ENCODE measurements at regions not wholly inside any gene's neighbourhood (a gene's known extent, or its start where the extent isn't known, plus 50 kb on each side); places are given as distances from the start of the nearest gene placed in this dataset.
"Not testable (repeated sequence)": the region's sequence is repeated elsewhere in the genome, so short reads cannot be mapped to it uniquely, and the experiment has no call there.

- H3K36me3 ChIP-seq (ENCODE audit: control insufficient read depth in 2 of 3, insufficient read depth in 3 of 3, low read length in 3 of 3), result no peaks in the 10 kb centered on the region
- H3K27me3 ChIP-seq (ENCODE audit: control insufficient read depth in 2 of 2, insufficient read depth in 2 of 2, low read length in 2 of 2), result no peaks in the 10 kb centered on the region
- DNase-seq (no peak), ATAC-seq (no peak)
- Mint-ChIP-seq H3K4me1 (no peaks in the 10 kb centered on the region), H3K9me3 (peaks cover 0 to 3% (median 0%) of the 10 kb centered on the region in 11 donors), H3K36me3 (no peaks in the 10 kb centered on the region), H3K27me3 (no peaks in the 10 kb centered on the region), H3K4me3 (no peak overlapping the region), H3K27ac (no peak overlapping the region)
- H3K4me1 ChIP-seq (ENCODE audit: control insufficient read depth in 2 of 2, insufficient read depth in 2 of 2, low read length in 2 of 2), result no peaks in the 10 kb centered on the region
- H3K4me3 ChIP-seq (ENCODE audit: low read length), result no peak overlapping the region
- ChIA-PET POLR2A (no interaction called here), CTCF (interaction anchor here (0.7 kb wide), 1 partner anchor 44 kb away, joined by 3 read pairs; no protein-coding TSS in a partner anchor)
- H3K9me3 ChIP-seq (ENCODE audit: control insufficient read depth in 2 of 3, low read length in 3 of 3), result no peaks in the 10 kb centered on the region
- intact Hi-C loops (cut with micrococcal nuclease), result no loop called here
- H3K27ac ChIP-seq (ENCODE audit: low read depth, low read length), result no peak overlapping the region
Measured at GRCh38 chr13:44797685-44798084, 191.6 kb downstream of the NUFIP1 start.

GRCh38 chr13:44796597-44797490 lies 192.4 kb downstream of the NUFIP1 start:
- H3K9me3 ChIP-seq (ENCODE audit: control insufficient read depth in 2 of 3, low read length in 3 of 3), result no peaks in the 10 kb centered on the region
- Mint-ChIP-seq H3K27ac (no peak overlapping the region), H3K27me3 (no peaks in the 10 kb centered on the region), H3K9me3 (peaks cover 0 to 3% (median 0%) of the 10 kb centered on the region in 11 donors), H3K36me3 (no peaks in the 10 kb centered on the region), H3K4me1 (no peaks in the 10 kb centered on the region), H3K4me3 (no peak overlapping the region)
- no peak overlapping the region for H3K27ac ChIP-seq (ENCODE audit: low read depth, low read length)
- H3K27me3 ChIP-seq (ENCODE audit: control insufficient read depth in 2 of 2, insufficient read depth in 2 of 2, low read length in 2 of 2), result no peaks in the 10 kb centered on the region
- H3K36me3 ChIP-seq (ENCODE audit: control insufficient read depth in 2 of 3, insufficient read depth in 3 of 3, low read length in 3 of 3), result no peaks in the 10 kb centered on the region
- ChIA-PET CTCF (interaction anchor here (0.7 kb wide), 1 partner anchor 45 kb away, joined by 3 read pairs; no protein-coding TSS in a partner anchor), POLR2A (no interaction called here)
- ATAC-seq (no peak), DNase-seq (no peak)
- intact Hi-C loops (cut with micrococcal nuclease), result no loop called here
- no peaks in the 10 kb centered on the region for H3K4me1 ChIP-seq (ENCODE audit: control insufficient read depth in 2 of 2, insufficient read depth in 2 of 2, low read length in 2 of 2)
- no peak overlapping the region for H3K4me3 ChIP-seq (ENCODE audit: low read length)

GRCh38 chr13:44796039-44796438 lies 193.2 kb downstream of the NUFIP1 start:
- H3K27ac ChIP-seq (ENCODE audit: low read depth, low read length); H3K36me3 Mint-ChIP-seq; DNase-seq; H3K9me3 ChIP-seq (ENCODE audit: control insufficient read depth in 2 of 3, low read length in 3 of 3); H3K27ac Mint-ChIP-seq; H3K9me3 Mint-ChIP-seq; intact Hi-C loops (cut with micrococcal nuclease); H3K27me3 Mint-ChIP-seq; H3K4me3 ChIP-seq (ENCODE audit: low read length); POLR2A ChIA-PET; H3K4me1 Mint-ChIP-seq; H3K4me1 ChIP-seq (ENCODE audit: control insufficient read depth in 2 of 2, insufficient read depth in 2 of 2, low read length in 2 of 2); H3K4me3 Mint-ChIP-seq; H3K36me3 ChIP-seq (ENCODE audit: control insufficient read depth in 2 of 3, insufficient read depth in 3 of 3, low read length in 3 of 3); H3K27me3 ChIP-seq (ENCODE audit: control insufficient read depth in 2 of 2, insufficient read depth in 2 of 2, low read length in 2 of 2); ATAC-seq; CTCF ChIA-PET: not testable (repeated sequence)

DNA sequence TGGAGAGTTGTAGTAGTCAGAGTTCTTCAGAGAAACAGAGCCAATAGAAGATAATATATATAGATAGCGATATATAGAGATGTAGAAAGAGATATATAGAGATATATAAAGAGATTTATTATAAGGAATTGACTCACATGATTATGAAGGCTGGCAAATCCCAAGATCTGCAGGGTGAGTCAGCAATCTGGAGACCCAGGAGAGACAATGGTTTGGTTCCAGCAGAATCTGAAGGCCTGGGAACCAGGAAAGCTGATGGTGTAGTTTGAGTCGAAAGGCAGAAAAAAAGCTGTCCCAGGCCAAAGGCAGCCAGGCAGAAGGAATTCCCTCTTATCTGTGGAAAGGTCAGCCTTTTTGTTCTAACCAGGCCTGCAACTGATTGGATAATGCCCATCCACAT lies 194.1 kb downstream of the NUFIP1 start:
- no peak overlapping the region for H3K4me3 Mint-ChIP-seq
- H3K27ac ChIP-seq (ENCODE audit: low read depth, low read length), result no peak overlapping the region
- DNase-seq (no peak), ATAC-seq (no peak)
- H3K4me1 Mint-ChIP-seq, result no peaks in the 10 kb centered on the region
- no peaks in the 10 kb centered on the region for H3K9me3 ChIP-seq (ENCODE audit: control insufficient read depth in 2 of 3, low read length in 3 of 3)
- H3K36me3 ChIP-seq (ENCODE audit: control insufficient read depth in 2 of 3, insufficient read depth in 3 of 3, low read length in 3 of 3), result no peaks in the 10 kb centered on the region
- H3K27me3 ChIP-seq (ENCODE audit: control insufficient read depth in 2 of 2, insufficient read depth in 2 of 2, low read length in 2 of 2), result no peaks in the 10 kb centered on the region
- H3K27ac Mint-ChIP-seq, result peak overlapping the region in 1 of 9 donors; percentile 51
- H3K27me3 Mint-ChIP-seq, result peaks cover 0 to 2% (median 0%) of the 10 kb centered on the region in 5 donors
- no peaks in the 10 kb centered on the region for H3K4me1 ChIP-seq (ENCODE audit: control insufficient read depth in 2 of 2, insufficient read depth in 2 of 2, low read length in 2 of 2)
- no peaks in the 10 kb centered on the region for H3K36me3 Mint-ChIP-seq
- H3K4me3 ChIP-seq (ENCODE audit: low read length), result no peak overlapping the region
- intact Hi-C loops (cut with micrococcal nuclease), result no loop called here
- POLR2A ChIA-PET, result no interaction called here
- peaks cover 0 to 3% (median 0%) of the 10 kb centered on the region in 11 donors for H3K9me3 Mint-ChIP-seq
- CTCF ChIA-PET, result no interaction called here

DNA sequence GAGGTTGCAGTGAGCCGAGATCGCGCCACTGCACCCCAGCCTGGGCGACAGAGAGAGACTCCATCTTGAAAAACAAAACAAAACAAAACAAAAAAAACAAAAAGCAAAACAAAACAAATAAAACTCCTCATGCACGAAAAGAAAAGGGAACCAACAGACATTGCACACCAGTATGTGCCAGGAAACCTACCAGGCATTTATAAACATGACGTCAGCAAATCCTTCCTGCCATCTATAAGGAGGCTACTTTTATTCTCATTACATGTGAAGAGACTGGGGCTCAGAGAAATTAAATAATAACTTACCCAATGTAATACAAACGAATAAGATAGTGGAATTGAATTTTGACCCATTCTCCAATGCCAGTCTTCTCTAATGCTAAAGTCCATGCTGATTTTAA lies 197.2 kb downstream of the NUFIP1 start:
- CTCF ChIA-PET, result no interaction called here
- no peak for DNase-seq
- Histone ChIP-seq H3K4me1 (ENCODE audit: control insufficient read depth in 2 of 2, insufficient read depth in 2 of 2, low read length in 2 of 2) (no peaks in the 10 kb centered on the region), H3K36me3 (ENCODE audit: control insufficient read depth in 2 of 3, insufficient read depth in 3 of 3, low read length in 3 of 3) (no peaks in the 10 kb centered on the region), H3K27me3 (ENCODE audit: control insufficient read depth in 2 of 2, insufficient read depth in 2 of 2, low read length in 2 of 2) (no peaks in the 10 kb centered on the region), H3K27ac (ENCODE audit: low read depth, low read length) (no peak overlapping the region), H3K9me3 (ENCODE audit: control insufficient read depth in 2 of 3, low read length in 3 of 3) (no peaks in the 10 kb centered on the region), H3K4me3 (ENCODE audit: low read length) (no peak overlapping the region)
- Mint-ChIP-seq H3K4me1 (no peaks in the 10 kb centered on the region), H3K4me3 (no peak overlapping the region), H3K36me3 (no peaks in the 10 kb centered on the region), H3K9me3 (peaks cover 0 to 3% (median 0%) of the 10 kb centered on the region in 11 donors), H3K27ac (no peak overlapping the region), H3K27me3 (peaks cover 0 to 2% (median 0%) of the 10 kb centered on the region in 5 donors)
- no peak for ATAC-seq
- POLR2A ChIA-PET, result no interaction called here
- intact Hi-C loops (cut with micrococcal nuclease), result no loop called here

DNA sequence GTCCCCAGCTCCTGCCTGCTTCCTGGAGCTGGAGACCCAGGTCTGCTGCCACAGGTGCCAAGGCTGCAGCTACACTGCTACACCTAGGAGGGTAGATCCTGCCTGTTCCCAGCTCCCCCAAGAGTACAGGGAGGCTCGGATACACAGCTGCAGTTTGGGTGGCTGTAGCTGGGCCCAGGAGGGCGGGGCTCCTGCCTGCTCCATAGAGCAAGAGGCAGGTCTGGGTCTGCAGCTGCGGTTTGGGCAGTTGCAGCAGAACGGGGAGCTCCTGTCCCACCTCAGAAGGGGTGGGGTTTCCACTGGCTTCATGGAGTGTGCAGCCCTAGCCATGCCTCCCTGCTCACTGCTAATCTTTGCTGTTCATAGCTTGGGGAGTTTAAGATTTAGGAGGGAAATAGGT lies 199.0 kb downstream of the NUFIP1 start:
- DNase-seq (no peak), ATAC-seq (no peak)
- POLR2A ChIA-PET, result no interaction called here
- intact Hi-C loops (cut with micrococcal nuclease), result no loop called here
- CTCF ChIA-PET, result no interaction called here
- Histone ChIP-seq H3K27ac (ENCODE audit: low read depth, low read length) (no peak overlapping the region), H3K9me3 (ENCODE audit: control insufficient read depth in 2 of 3, low read length in 3 of 3) (no peaks in the 10 kb centered on the region), H3K4me3 (ENCODE audit: low read length) (no peak overlapping the region), H3K4me1 (ENCODE audit: control insufficient read depth in 2 of 2, insufficient read depth in 2 of 2, low read length in 2 of 2) (no peaks in the 10 kb centered on the region), H3K27me3 (ENCODE audit: control insufficient read depth in 2 of 2, insufficient read depth in 2 of 2, low read length in 2 of 2) (no peaks in the 10 kb centered on the region), H3K36me3 (ENCODE audit: control insufficient read depth in 2 of 3, insufficient read depth in 3 of 3, low read length in 3 of 3) (no peaks in the 10 kb centered on the region)
- Mint-ChIP-seq H3K36me3 (no peaks in the 10 kb centered on the region), H3K4me1 (no peaks in the 10 kb centered on the region), H3K27ac (no peak overlapping the region), H3K9me3 (peaks cover 0 to 3% (median 0%) of the 10 kb centered on the region in 11 donors), H3K27me3 (peaks cover 0 to 2% (median 0%) of the 10 kb centered on the region in 5 donors), H3K4me3 (no peak overlapping the region)

DNA sequence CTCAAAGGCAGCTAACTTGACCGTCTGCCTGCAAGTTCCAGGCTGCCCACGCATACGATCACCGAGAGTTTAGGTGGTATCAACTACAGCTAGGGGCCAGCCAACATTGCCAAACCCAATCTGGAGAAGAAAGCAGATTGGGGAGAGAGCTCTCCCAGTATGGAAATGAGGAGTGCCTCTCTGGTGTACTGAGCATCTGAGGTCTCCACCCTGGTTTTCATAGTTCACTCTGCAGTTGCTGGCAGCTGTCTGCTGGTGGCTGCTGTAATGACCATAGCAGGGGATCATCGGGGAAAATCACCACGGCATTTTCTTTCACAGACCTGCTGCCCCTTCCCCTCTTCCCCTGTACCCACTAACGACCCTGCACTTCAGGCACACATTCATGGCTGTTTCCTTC lies 201.7 kb downstream of the NUFIP1 start:
- POLR2A ChIA-PET, result no interaction called here
- H3K27ac Mint-ChIP-seq, result no peak overlapping the region
- no peak overlapping the region for H3K4me3 Mint-ChIP-seq
- DNase-seq (no peak), ATAC-seq (no peak)
- no peaks in the 10 kb centered on the region for H3K4me1 ChIP-seq (ENCODE audit: control insufficient read depth in 2 of 2, insufficient read depth in 2 of 2, low read length in 2 of 2)
- no peaks in the 10 kb centered on the region for H3K27me3 ChIP-seq (ENCODE audit: control insufficient read depth in 2 of 2, insufficient read depth in 2 of 2, low read length in 2 of 2)
- H3K36me3 Mint-ChIP-seq, result no peaks in the 10 kb centered on the region
- CTCF ChIA-PET, result no interaction called here
- peaks cover 0 to 1% (median 0%) of the 10 kb centered on the region in 11 donors for H3K9me3 Mint-ChIP-seq
- H3K27ac ChIP-seq (ENCODE audit: low read depth, low read length), result no peak overlapping the region
- intact Hi-C loops (cut with micrococcal nuclease), result no loop called here
- H3K27me3 Mint-ChIP-seq, result peaks cover 0 to 3% (median 2%) of the 10 kb centered on the region in 5 donors
- H3K4me1 Mint-ChIP-seq, result no peaks in the 10 kb centered on the region
- H3K9me3 ChIP-seq (ENCODE audit: control insufficient read depth in 2 of 3, low read length in 3 of 3), result no peaks in the 10 kb centered on the region
- no peak overlapping the region for H3K4me3 ChIP-seq (ENCODE audit: low read length)
- no peaks in the 10 kb centered on the region for H3K36me3 ChIP-seq (ENCODE audit: control insufficient read depth in 2 of 3, insufficient read depth in 3 of 3, low read length in 3 of 3)
